H1 (cell line): ENCODE measurements at regions not wholly inside any gene's neighbourhood (a gene's known extent, or its start where the extent isn't known, plus 50 kb on each side); places are given as distances from the start of the nearest gene placed in this dataset.

Source experiments
- TF ChIP-seq, protein P1 (sequence below): fragments of 300-600 bp; sonication (generic); IDR thresholded peaks from 2 replicates; pipeline ENCODE4 v1.7.1; 2012; ENCODE audit warnings: low read length, moderate library complexity, mild to moderate bottlenecking, inconsistent platforms; ENCODE audit not compliant: insufficient replicate concordance

DNA sequence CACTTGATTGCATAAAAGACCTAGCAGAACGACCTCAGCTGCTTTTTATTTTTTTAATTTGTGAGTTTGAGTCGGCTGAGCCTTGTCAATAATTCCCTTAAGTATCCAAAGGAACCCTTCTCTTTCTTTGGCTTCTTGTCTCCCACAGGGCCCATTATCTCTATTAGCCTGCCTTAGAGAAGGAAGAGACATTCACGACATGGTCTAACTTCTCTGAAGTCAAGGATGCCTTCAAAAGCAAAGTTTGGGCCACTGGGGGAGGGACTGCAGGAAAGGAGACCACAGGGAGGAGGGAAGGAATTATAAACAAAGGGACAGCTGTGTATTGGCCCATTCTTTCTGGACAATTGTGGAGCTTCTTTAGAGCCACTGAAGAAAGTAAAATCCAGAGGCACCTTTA is 126.4 kb downstream of the BRMS1L start (continued):
- TF ChIP-seq, protein P1, sequence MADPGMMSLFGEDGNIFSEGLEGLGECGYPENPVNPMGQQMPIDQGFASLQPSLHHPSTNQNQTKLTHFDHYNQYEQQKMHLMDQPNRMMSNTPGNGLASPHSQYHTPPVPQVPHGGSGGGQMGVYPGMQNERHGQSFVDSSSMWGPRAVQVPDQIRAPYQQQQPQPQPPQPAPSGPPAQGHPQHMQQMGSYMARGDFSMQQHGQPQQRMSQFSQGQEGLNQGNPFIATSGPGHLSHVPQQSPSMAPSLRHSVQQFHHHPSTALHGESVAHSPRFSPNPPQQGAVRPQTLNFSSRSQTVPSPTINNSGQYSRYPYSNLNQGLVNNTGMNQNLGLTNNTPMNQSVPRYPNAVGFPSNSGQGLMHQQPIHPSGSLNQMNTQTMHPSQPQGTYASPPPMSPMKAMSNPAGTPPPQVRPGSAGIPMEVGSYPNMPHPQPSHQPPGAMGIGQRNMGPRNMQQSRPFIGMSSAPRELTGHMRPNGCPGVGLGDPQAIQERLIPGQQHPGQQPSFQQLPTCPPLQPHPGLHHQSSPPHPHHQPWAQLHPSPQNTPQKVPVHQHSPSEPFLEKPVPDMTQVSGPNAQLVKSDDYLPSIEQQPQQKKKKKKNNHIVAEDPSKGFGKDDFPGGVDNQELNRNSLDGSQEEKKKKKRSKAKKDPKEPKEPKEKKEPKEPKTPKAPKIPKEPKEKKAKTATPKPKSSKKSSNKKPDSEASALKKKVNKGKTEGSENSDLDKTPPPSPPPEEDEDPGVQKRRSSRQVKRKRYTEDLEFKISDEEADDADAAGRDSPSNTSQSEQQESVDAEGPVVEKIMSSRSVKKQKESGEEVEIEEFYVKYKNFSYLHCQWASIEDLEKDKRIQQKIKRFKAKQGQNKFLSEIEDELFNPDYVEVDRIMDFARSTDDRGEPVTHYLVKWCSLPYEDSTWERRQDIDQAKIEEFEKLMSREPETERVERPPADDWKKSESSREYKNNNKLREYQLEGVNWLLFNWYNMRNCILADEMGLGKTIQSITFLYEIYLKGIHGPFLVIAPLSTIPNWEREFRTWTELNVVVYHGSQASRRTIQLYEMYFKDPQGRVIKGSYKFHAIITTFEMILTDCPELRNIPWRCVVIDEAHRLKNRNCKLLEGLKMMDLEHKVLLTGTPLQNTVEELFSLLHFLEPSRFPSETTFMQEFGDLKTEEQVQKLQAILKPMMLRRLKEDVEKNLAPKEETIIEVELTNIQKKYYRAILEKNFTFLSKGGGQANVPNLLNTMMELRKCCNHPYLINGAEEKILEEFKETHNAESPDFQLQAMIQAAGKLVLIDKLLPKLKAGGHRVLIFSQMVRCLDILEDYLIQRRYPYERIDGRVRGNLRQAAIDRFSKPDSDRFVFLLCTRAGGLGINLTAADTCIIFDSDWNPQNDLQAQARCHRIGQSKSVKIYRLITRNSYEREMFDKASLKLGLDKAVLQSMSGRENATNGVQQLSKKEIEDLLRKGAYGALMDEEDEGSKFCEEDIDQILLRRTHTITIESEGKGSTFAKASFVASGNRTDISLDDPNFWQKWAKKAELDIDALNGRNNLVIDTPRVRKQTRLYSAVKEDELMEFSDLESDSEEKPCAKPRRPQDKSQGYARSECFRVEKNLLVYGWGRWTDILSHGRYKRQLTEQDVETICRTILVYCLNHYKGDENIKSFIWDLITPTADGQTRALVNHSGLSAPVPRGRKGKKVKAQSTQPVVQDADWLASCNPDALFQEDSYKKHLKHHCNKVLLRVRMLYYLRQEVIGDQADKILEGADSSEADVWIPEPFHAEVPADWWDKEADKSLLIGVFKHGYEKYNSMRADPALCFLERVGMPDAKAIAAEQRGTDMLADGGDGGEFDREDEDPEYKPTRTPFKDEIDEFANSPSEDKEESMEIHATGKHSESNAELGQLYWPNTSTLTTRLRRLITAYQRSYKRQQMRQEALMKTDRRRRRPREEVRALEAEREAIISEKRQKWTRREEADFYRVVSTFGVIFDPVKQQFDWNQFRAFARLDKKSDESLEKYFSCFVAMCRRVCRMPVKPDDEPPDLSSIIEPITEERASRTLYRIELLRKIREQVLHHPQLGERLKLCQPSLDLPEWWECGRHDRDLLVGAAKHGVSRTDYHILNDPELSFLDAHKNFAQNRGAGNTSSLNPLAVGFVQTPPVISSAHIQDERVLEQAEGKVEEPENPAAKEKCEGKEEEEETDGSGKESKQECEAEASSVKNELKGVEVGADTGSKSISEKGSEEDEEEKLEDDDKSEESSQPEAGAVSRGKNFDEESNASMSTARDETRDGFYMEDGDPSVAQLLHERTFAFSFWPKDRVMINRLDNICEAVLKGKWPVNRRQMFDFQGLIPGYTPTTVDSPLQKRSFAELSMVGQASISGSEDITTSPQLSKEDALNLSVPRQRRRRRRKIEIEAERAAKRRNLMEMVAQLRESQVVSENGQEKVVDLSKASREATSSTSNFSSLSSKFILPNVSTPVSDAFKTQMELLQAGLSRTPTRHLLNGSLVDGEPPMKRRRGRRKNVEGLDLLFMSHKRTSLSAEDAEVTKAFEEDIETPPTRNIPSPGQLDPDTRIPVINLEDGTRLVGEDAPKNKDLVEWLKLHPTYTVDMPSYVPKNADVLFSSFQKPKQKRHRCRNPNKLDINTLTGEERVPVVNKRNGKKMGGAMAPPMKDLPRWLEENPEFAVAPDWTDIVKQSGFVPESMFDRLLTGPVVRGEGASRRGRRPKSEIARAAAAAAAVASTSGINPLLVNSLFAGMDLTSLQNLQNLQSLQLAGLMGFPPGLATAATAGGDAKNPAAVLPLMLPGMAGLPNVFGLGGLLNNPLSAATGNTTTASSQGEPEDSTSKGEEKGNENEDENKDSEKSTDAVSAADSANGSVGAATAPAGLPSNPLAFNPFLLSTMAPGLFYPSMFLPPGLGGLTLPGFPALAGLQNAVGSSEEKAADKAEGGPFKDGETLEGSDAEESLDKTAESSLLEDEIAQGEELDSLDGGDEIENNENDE, result no peak
